ENCODE measurements at regions not wholly inside any gene's neighbourhood (a gene's known extent, or its start where the extent isn't known, plus 50 kb on each side); places are given as distances from the start of the nearest gene placed in this dataset.

- TF ChIP-seq MIER3 (CRISPR knock-in tag; IDR thresholded peaks at IDR 0.05; ENCODE audit: borderline replicate concordance) = peak; percentile 27; the same call in 1 of the 2 replicates
- TF ChIP-seq ZNF513 (CRISPR knock-in tag; conservative IDR thresholded peaks at IDR 0.05) = no peak
- no peak for TF ChIP-seq ZNF136 (CRISPR knock-in tag; IDR thresholded peaks at IDR 0.05; ENCODE audit: low read depth)
- peak; percentile 25; the same call in 1 of the 2 replicates for TF ChIP-seq AHDC1 (CRISPR knock-in tag; IDR thresholded peaks at IDR 0.05; ENCODE audit: borderline replicate concordance)
- no peak for TF ChIP-seq ZNF33B (CRISPR knock-in tag; IDR thresholded peaks at IDR 0.05)
- 0 out of 2 replicates have a peak, but pooled peaks have one; percentile 28 for TF ChIP-seq ZNF557 (CRISPR knock-in tag; IDR thresholded peaks at IDR 0.05)
- TF ChIP-seq HOXD1 (CRISPR knock-in tag; IDR thresholded peaks at IDR 0.05) = no peak
- no peak for TF ChIP-seq ZNF354B (CRISPR knock-in tag; IDR thresholded peaks at IDR 0.05)
- no peak for TF ChIP-seq ZSCAN12 (CRISPR knock-in tag; IDR thresholded peaks at IDR 0.05)
- peak; percentile 97 for TF ChIP-seq RARA (CRISPR knock-in tag; IDR thresholded peaks at IDR 0.05)
- no peak for TF ChIP-seq JUND (CRISPR knock-in tag; IDR thresholded peaks at IDR 0.05)
- no peak for TF ChIP-seq ZNF530 (CRISPR knock-in tag; IDR thresholded peaks at IDR 0.05; ENCODE audit: low read depth)
- peak; percentile 86 for TF ChIP-seq ARID5B (CRISPR knock-in tag; IDR thresholded peaks at IDR 0.05)
- TF ChIP-seq ZBTB46 (CRISPR knock-in tag; IDR thresholded peaks at IDR 0.05; ENCODE audit: borderline replicate concordance) = no peak
- TF ChIP-seq TMF1 (CRISPR knock-in tag; IDR thresholded peaks at IDR 0.05; ENCODE audit: low read depth) = no peak
- TF ChIP-seq HHEX (CRISPR knock-in tag; IDR thresholded peaks at IDR 0.05) = no peak
- TF ChIP-seq NCOR1 (IDR thresholded peaks at IDR 0.05; ENCODE audit: borderline replicate concordance, low read length) = peak; percentile 74; the same call in 1 of the 2 replicates
- no peak for TF ChIP-seq ZNF234 (CRISPR knock-in tag; conservative IDR thresholded peaks at IDR 0.05)
These were observed 217.6 kb downstream of the ZNF674 start (continued) for GRCh38 chrX:46327566-46328115.
